GM21528 (cell line): ENCODE measurements at regions not wholly inside any gene's neighbourhood (a gene's known extent, or its start where the extent isn't known, plus 50 kb on each side); places are given as distances from the start of the nearest gene placed in this dataset.
"Not testable (repeated sequence)": the region's sequence is repeated elsewhere in the genome, so short reads cannot be mapped to it uniquely, and the experiment has no call there.

ENCODE experiments used
- ATAC-seq: cut with Tn5 transposase; IDR thresholded peaks from one replicate; pipeline ENCODE4 v1.9.1; 2021; ENCODE audit warnings: mild to moderate bottlenecking, moderate library complexity; ENCODE audit not compliant: unreplicated experiment, low FRiP score

DNA sequence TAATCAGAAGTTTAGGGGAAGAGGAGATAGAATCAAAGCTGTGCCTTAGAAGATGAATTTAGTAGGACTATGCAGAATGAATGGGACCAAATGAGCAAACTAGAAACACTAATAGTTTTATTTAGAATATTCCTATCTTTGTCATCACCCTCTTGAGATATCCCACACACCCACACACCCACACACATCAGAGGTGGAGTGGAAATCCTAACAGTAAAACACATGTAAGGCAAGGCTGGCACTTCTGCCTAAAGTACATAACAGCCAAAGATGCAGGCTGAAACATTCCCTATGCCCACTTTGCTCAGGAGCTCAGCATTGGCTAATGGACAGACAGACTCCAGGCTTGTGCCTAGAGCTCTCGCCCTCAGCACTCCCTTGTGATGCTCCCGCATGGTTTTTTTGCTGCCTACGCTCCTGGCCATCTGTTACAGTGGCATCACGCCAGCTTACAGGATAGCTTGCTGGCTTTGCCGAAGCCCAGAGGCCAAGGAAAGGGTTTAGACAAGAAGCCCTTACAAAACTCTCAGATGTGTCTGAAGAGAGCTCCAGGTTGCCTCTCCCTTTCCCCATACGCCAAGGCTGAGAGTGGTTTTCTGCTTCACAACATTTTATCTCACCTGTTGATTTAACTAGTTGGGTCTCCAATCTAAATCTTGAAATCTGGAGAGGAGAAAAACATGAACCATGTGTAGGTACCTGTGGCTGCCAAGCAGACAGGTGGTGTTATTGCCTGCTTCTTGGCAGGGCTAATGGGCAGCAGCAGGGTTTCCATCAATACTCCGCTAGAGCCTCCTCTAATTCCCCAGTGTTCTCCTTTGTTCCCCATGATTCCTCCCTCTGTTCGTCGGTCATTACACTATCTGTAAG is 282.6 kb upstream of the ID4 start:
- no peak for ATAC-seq

GRCh38 chr6:19557191-19557590 is 280.0 kb upstream of the ID4 start:
- no peak for ATAC-seq

- ATAC-seq = no peak
Measured at GRCh38 chr6:19558201-19558600, 279.0 kb upstream of the ID4 start.

GRCh38 chr6:19558934-19559333 is 278.2 kb upstream of the ID4 start:
- no peak for ATAC-seq

DNA sequence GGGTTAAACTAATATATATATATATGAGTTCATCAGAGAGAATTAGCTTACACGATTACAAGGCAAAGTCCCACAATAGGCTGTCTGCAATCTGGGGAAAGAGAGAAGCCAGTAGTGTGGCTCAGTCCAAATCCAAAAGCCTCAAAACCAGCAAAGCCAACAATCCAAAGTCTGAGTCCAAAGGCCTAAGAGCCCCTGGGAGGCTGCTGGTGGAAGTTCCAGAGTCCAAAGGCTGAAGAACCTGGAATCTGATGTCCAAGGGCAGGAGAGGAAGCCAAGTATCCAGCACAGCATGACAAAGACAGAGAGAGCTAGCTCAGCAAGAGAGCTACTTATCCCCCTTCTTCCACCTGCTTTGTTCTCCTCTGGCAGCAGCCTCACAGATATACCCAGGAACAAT is 274.7 kb upstream of the ID4 start:
- ATAC-seq = no peak

GRCh38 chr6:19569563-19569962 is 267.6 kb upstream of the ID4 start:
- no peak for ATAC-seq

DNA sequence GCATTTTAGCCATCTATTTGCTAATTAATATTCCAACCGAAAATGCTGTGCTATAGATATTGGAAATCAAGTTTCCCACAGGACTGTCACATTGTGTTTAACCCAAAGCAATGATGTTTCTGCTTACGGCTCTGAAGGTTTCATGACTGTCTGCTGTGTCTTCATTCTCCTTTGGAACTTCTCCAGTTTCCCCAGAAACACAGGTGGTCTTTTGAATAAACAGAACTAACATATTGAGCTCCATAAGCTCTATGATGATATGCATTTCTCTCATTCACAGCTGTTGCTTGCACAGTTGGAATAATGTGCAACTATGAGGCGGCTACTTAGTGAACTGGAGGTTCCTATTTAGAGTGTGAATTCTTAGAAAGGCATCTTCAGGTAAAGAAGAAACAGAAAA is 266.0 kb upstream of the ID4 start:
- no peak for ATAC-seq

DNA sequence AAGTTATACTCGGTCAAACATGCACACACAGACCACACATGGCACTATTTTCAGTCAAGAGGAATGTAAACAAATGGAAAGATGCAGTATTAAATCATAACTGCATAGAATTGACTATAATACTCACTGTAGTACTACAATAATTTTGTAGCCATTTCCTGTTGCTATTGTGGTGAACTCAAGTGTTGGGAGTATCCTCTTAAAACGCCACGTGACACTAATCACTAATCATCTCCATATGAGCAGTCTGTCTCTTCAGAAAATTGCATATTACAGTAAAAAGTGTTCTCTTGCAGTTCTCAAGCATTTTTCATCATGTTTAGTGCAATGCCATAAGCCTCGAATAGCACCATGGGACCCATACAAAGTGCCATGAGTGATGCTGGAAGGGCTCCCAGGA is 258.7 kb upstream of the ID4 start:
- no peak for ATAC-seq

DNA sequence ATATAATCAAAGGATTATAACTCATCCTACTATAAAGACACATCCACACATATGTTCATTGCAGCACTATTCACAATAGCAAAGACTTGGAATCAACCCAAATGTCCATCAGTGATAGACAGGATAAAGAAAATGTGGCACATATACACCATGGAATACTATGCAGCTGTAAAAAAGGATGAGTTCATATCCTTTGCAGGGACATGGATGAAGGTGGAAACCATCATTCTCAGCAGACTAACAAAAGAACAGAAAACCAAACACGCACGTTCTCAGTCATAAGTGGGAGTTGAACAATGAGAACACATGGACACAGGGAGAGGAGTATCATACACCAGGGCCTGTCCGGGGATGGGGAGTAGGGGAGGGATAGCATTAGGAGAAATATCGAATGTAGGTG is 253.0 kb upstream of the ID4 start:
- ATAC-seq = not testable (repeated sequence)

GRCh38 chr6:19587238-19587942 is 249.8 kb upstream of the ID4 start:
- no peak for ATAC-seq

DNA sequence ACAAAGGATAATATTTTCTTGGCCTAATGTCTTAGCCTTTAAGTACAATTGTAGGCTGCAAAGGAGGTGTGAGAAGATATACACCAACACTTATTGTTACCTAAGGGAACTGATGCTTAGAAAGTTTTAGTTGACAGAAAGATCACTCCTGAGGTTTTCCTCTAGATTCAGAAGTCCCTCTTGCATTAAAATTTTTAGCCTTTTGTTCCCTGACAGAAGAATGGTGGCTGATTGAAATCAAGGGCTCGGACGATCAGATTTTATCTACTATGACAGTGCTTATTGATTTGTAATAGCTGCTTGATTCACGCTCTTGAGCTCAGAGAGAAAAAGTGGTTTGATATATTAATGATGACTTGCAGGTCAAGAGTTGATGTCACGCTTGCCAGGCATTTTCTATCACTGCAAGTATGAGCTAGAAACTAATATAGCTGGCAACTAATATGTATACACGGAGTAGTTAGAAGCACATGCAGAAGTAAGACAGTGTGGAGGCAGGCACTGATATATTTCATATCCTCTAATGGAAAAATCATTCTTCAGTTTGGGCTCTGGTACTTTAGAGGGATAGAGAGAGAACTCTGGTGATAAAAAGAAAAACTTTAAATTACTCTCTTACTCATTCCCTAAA is 246.6 kb upstream of the ID4 start:
- ATAC-seq = no peak

DNA sequence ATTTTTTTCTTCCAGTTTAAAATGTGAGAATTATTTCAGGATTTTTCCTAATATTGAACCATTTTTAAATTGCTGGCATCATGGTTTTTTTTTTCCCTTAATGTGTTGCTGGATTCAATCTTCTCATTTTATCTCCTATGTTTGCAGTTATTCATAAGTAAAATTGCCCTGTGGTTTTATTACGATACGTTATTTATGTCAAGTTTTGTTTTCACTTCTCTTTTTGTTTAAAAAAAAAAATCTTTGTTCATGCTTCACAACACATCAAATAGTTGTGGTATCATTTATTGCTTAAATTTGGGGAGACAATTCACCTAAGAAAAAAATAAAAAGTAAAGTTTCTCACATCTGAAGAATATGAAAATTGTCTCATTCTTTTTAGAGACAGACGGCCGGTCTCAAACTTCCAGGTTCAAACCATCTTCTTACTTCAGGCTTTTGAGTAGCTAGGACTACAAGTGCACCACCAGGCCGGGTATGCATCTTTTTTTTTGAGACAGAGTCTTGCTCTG is 239.3 kb upstream of the ID4 start:
- no peak for ATAC-seq

DNA sequence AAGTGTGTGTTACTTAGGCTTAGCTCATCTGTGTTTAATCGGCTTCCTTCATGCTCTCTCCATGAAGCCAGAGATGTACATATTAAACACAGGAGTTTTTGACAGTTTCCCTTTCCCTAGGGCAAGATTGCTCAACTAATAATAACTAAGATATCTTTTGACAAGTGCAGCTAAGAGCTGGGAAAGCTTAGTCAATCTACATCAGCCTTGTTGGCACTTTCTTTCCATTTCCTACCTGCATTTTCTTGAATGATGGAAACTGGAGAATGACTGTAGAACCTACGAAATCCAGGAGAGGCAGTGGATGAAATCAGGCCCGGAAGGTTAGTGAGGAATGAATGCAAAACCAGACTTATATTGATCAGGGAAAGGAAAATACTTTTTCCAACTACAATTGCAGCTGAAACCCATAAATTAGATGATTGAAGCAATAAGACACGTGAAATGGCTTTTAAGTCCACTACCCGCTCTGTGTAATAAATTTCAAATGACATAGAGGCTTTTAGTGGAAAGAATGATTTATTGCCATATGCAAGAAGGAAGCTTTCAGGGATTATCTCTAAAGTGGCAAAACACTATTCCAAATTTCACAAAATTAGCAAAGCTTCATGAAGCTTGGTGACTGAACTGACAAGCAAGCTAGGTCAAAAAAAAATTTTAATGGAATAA is 237.2 kb upstream of the ID4 start:
- no peak for ATAC-seq

DNA sequence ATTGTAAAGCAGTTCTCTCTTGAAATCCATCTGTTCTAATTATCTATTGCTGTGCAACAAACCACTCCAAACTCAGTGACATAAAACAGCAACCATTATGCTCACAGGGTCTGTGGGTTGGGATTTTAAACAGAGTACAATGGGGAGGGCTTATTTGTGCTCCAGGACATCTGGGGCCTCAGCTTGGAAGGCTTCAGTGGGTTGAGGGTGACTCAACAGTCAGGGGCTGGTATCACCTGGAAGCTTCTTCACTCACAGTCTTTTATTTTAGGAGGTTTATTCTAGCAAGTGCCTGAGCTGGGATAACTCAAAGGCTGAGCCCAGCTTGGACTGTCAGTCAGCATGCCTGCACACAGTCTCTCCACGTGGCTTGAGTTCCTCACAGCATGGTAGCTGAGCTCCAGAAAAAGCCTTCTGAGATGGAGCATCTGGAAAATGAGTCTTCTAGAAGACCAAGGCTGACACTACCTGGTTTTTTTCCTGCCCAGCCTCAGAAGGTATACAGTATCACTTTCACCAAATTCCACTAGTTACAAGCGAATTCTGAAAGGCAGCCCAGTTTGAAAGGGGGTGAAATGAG is 234.6 kb upstream of the ID4 start:
- ATAC-seq = no peak

GRCh38 chr6:19603721-19604120 is 233.4 kb upstream of the ID4 start:
- no peak for ATAC-seq

DNA sequence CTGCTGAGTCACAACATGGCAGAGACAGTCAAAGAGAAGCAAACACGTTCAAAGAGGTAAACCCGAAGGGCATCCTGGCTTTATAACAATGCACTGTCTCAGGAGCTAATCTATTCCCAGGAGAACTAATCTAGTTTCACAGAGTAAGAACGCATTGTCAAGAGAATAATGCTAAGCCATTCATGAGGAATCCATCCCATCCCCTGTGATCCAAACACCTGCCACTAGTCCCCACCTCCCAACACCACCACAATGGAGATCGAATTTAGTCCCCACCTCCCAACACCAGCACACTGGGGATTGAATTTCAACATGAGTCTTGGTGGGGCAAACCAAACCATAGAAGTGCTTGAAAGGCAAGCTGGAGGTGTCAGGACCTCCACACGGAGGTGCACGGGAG is 231.5 kb upstream of the ID4 start:
- no peak for ATAC-seq

- no peak for ATAC-seq
Measured at GRCh38 chr6:19608546-19608945, 228.6 kb upstream of the ID4 start.

GRCh38 chr6:19609972-19610641 is 227.1 kb upstream of the ID4 start:
- ATAC-seq = no peak

- not testable (repeated sequence) for ATAC-seq
Measured at GRCh38 chr6:19612672-19613466, 224.3 kb upstream of the ID4 start.
